Left renal pelvis (tissue), 4 donors: ENCODE measurements at regions not wholly inside any gene's neighbourhood (a gene's known extent, or its start where the extent isn't known, plus 50 kb on each side); places are given as distances from the start of the nearest gene placed in this dataset.

Experiments
- DNase-seq, 4 donors: peaks; one replicate each; pipeline ENCODE4 v3.0.0-alpha.2; 2013; ENCODE audit warnings: low read depth in 4 of 4, low spot score in 3 of 4

GRCh38 chr11:81104051-81104450 lies 1629.6 kb downstream of the FAM181B start:
- DNase-seq, result no peak

DNA sequence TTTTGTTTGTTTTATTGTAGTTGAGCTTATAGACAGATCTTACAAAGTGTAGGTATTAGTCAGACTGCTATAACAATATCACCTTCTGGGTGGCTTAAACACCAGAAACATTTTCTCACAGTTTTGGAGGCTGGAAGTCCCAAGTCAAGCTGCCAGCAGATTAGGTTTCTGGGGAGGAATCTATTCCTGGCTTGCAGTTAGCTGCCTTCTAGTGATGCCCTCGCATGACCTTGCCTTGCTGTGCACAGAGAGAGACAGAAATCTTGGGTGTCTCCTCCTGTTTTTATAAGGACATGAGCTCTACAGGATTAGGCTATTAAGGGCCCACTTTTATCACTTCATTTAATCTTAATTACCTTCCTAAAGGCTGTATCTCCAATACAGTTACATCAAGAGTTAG lies 1635.2 kb downstream of the FAM181B start:
- no peak for DNase-seq

DNA sequence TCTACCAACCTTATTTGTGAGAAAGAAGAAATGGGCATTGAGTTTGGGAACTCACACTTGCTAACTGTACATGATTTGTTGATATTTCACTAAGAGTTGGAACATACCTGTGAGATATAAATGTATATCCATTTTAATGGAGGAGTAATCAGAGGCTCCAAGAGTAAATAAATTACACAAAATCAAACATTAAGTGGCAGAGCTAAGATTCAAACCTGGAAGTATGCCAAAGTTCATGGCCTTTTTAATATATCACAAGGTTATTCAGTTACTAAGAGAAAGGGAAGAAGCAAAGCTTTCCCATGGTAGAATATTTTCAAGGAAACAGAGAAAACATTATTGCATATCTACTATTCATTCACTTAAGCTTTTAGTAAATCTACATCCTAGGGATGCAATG lies 1641.1 kb downstream of the FAM181B start:
- DNase-seq, result no peak

DNA sequence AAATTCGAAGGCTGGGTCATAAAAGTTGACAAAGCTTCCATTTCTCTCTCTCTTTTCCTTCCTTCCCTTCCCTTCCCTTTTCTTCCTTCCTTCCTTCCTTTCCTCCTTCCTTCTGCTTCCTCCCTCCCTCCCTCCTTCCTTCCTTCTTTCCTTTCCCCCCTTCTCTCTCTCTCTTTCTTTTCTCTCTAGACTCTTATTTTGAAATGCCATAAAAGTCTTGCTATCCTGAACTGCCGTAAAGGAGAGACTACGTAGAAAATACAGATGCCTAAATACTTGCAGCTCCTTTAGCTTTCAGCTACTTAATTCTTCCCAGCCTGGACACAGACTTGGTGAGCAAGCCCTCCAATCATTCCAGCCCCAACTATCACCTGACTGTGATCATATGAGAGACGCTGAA lies 1644.4 kb downstream of the FAM181B start:
- DNase-seq, result no peak

- no peak for DNase-seq
These were observed 1639.6 kb upstream of the TENM4 start for GRCh38 chr11:81080476-81080875.

- DNase-seq, result no peak
These were observed 1631.4 kb upstream of the TENM4 start for GRCh38 chr11:81072273-81072672.

- DNase-seq, result no peak
These were observed 1630.8 kb upstream of the TENM4 start for GRCh38 chr11:81071606-81072005.

- DNase-seq, result no peak
These were observed 1630.1 kb upstream of the TENM4 start for GRCh38 chr11:81070948-81071347.

DNA sequence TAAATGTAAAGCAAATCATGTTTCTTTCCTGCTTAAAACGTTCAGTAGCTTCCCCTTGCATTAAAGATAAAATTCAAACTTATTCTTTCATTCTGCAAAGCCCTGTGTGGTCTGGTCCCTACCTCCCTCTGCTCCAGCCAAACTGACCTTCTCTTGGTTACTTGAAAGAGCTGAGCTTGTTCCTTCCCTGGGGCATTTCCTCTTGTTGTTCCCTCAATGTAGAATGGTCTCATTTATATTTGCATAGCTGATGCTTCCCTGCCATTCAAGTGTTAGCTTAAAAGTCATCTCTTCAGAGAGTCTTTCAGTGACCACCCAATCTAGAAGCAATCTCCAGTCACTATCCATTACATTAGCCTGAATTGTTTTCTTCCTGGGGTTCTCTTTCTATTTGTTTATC lies 1618.5 kb upstream of the TENM4 start:
- DNase-seq, result no peak

- no peak for DNase-seq
These were observed 1611.7 kb upstream of the TENM4 start for GRCh38 chr11:81052344-81053158.

GRCh38 chr11:81039916-81040524 lies 1599.2 kb upstream of the TENM4 start:
- DNase-seq, result no peak

GRCh38 chr11:81036168-81036870 lies 1595.5 kb upstream of the TENM4 start:
- no peak for DNase-seq

DNA sequence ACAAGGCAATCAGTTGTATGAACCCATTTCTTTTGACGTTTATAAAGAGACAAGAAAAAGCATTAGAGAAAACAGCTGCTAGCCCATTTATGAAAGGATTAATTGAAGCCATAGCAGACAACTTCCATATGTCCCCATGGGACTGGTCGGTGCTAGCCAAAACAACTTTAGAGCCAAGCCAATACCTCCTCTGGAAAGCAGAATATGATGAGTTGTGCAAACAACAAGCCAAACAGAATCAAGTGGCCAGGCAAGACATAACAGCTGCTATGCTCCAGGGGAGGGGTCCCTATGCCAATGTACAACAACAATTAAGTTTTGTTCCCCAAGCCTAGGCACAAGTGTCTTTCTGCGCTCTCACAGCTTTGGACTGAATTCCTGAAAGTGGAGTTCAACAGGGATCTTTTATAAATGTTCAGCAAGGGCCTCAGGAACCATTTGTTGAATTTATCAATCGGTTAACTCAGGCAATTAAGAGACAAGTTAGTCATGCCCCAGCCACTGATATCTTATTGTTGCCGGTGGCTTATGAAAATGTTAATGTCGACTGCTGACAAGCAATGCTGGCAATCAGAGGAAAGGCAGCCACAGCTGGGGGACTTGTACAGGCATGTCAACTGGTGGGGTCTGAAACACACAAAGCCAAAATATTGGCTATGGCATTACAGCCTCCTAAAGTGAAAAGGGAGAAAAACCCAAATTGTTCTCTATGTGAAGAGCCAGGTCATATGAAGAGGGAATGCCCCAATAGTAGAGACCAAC lies 1593.1 kb upstream of the TENM4 start:
- no peak for DNase-seq

DNA sequence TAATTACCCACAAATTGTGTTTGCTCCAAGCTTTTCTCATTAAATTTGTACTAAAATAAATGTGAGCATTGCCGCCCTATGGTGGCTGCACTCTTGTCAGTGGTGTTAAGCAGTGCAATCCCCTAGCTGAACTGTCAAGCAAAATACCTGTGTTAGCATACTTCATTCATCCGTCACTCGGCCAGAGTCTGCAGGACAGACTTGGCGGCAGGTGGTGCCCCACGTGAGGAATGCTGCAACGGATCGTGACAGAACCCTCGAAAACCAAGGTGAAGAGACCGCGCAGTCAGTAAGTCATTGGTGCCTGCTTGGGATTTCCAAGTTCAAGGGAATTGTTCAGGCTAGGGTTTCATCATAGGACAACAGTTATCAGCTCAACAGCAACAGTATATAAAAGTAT lies 1592.1 kb upstream of the TENM4 start:
- DNase-seq, result no peak

DNA sequence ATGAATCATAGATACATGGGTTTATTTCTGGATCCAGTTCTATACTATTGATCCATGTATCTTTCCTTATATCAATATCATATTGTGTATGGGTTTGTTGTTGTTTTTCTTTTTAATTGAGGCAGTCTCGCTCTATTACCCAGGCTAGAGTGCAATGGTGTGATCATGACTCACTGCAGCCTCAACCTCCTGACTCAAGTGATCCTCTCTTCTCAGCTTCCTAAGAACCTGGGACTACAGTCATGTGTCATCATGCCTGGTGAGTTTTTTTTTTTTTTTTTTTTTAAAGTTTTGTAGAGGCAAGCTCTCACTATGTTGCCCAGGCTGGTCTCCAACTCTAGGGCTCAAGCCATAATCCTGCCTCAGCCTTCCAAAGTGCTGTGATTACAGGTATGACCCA lies 1589.4 kb upstream of the TENM4 start:
- no peak for DNase-seq

- no peak for DNase-seq
These were observed 1585.2 kb upstream of the TENM4 start for GRCh38 chr11:81026032-81026431.

- no peak for DNase-seq
These were observed 1581.2 kb upstream of the TENM4 start for GRCh38 chr11:81022057-81022456.

DNA sequence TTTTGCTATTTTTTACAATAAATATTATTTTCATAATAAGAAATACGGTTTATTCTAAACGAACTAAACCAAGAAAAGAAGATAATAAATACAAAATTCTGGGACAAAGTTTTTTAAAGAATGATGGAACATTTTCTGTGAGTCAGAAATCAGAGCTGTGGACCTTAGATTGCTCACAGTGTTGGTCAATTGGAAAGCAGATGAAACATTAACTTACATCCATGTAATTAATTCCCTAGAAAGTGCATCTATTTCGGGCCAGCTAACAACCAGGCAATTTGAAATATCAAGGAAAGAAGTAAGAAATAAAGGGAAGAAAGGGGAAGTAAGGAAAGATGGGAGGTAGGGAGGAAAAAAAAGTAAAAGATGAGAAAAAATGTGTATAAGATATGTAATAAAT lies 1569.8 kb upstream of the TENM4 start:
- DNase-seq, result no peak

DNA sequence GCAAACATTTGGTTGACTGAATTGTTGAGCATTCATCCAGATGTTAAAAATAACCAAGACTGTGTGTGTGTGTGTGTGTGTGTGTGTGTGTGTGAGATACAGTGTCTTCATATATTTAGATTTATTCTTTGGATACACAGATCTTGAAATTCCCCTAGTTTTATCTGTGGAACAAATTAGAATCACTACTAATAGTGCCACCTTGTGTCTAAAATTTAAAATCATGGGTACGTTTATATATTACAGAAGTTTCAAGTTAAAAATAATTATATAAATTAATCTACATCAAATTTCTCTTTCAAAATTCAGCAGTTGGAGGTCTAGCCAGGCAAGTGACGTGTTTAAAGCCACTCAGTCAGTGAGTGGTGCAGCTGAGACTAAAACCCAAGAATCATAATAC lies 1566.2 kb upstream of the TENM4 start:
- no peak for DNase-seq

DNA sequence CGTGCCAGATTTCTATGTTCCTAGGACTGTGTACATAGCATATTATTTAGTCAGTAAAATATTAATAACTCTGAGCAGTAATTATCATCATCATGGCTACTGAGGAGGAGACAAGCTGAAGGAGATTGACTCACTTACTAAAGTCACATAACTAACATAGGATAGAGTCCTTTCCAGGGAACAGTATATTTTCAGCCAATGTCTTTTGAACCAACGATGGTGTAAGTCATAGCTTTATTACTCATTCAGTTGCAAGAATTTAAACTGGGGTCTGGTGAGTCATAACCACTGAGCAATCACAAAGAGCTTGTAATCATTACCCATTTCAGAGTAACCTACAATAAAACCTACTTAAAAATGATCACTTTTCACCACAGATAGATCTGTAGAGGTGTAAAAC lies 1564.8 kb upstream of the TENM4 start:
- no peak for DNase-seq

DNA sequence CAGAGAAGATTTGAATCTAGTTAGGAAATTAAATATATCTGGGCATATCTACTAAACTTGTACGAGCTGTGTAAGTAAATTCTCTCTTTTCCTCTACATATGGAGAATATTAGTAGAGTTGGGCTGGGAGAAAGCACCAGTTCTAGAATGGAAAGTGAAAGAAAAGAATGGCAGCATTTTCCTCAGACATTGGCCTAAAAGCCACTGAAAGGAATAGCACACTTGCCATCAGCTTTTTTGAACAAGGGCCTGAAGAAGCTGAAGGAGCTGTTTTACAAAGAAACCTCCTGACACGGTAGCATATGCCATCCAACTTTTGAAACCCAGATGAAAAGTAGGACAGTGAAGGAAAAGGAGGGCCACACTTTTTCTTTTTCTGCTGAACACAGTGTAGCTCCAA lies 1563.7 kb upstream of the TENM4 start:
- DNase-seq, result no peak
